ENCODE measurements at regions not wholly inside any gene's neighbourhood (a gene's known extent, or its start where the extent isn't known, plus 50 kb on each side); places are given as distances from the start of the nearest gene placed in this dataset.
"Not testable (repeated sequence)": the region's sequence is repeated elsewhere in the genome, so short reads cannot be mapped to it uniquely, and the experiment has no call there.

DNA sequence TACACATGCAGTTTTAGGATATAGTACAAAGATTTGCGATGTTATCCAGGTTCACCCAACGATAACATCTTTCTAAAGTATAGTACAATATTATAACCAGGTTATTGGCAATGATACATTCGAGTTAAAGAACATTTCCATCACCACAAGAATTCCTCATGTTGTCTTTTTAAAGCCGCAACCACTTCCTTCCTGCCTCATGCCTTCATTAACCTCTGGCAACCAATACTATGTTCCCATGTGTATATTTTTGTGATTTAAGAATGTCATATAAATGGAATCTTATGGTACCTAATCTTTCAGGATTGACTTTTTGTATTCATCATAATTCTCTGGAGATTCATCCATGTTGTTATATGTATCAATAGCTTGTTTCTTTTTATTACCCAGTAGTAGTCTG is 1183.2 kb downstream of the CDH11 start:
- DNase-seq (ENCODE audit: low read depth in 2 of 2) = no peak

DNA sequence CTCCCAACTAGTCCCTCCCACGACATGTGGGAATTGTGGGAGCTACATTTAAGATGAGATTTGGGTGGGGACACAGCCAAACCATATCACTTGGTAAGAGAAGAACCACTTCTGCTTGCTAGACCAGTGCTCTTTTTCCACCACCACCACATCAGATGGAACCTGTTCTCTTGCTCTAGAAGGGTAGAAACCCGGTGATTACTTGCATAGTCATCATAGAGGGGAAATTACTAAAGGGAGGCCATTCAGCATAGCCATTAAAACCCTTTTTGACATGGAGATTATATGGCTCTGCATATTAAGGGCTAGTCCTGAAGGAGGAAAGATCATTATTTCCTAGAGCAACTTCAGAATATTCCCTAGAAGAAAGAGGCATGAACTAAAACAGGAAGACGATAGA is 1188.0 kb downstream of the CDH11 start:
- DNase-seq (ENCODE audit: low read depth in 2 of 2) = no peak

GRCh38 chr16:63928421-63928820 is 1193.4 kb downstream of the CDH11 start:
- no peak for DNase-seq (ENCODE audit: low read depth in 2 of 2)

DNA sequence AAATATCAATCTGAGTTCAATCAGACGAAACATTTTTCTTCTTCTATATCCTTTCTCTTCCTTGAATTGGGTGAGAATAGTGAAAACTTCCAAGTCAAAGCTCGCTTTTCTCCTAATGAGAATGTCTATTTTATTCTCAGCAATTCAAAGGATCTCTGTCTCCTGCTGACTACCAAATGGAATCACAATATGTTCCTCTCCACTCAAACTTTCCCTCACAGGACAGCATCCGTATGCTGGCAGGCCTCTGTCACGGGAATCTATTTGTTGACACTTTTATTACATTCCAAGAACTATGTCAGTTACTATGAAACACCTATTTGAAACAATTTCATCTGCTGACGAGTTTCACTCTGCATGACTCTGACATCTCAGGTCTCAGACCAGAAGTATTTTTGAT is 1196.6 kb downstream of the CDH11 start:
- DNase-seq (ENCODE audit: low read depth in 2 of 2) = no peak

- no peak for DNase-seq (ENCODE audit: low read depth in 2 of 2)
Observed at GRCh38 chr16:63922560-63922959, 1199.3 kb downstream of the CDH11 start.

DNA sequence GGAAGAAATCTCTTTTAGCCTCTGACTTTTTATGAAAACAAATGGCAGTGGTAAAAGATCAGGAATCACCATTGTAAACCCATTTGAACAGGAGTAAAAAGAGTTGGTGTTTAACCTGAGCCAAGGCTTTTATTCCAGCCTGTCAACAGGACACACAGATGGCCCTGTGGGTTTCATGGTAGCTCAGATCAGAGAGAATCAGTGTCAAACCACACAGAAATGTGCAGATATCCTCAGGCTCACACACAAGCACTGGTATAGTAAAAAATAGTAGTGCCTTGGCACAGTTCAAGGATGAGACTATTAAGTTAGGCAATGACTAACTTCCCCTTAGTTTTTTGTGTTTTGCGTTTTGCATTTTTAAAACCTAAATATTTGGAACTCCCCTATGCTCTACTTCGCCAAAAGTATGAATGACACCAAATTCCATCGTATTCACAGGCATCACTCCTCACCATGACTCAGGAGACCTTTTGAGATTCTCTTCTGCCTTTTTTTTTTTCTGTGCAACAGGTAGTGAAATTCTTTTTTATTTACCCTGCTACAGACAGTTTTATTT is 1200.0 kb downstream of the CDH11 start:
- no peak for DNase-seq (ENCODE audit: low read depth in 2 of 2)

GRCh38 chr16:63913290-63913689 is 1208.6 kb downstream of the CDH11 start:
- DNase-seq (ENCODE audit: low read depth in 2 of 2) = no peak

DNA sequence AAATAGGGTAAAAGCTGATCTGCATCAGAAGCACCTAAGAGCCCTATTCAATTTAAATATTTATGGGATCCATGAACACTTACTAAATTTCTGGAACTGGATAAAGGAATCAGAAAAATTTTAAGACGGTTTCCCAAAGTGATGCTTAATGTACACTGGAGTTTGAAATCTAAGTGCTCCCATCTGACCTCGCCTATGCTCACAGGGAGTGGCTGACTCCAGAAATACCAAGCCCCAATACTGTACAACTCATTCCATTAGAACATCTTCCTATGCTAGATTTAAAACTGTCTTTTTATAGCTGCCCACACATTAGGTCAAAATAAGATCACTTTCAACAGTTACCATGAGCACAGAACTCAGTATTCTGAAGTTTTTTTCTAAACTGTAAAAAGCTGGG is 1214.6 kb downstream of the CDH11 start:
- no peak for DNase-seq (ENCODE audit: low read depth in 2 of 2)

DNA sequence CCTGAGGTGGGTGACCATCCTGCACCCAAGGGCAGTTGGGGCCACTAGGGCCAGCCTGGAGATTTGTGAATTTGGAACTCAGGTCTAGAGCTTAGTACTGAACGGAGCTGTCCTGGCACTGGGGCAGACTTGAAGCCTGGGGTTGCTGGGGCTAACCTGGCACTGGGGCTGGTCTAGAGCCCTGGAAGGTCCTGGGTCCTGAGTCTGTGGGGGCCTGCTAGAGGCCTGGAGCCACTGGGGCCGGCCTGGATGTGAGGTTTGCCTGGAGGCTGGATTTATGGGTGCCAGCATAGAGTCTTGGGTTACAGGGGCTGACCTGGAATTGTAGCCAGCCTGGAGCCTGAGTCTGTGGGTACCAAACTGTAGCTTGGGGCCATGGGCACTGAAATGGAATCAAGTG is 1216.9 kb downstream of the CDH11 start:
- DNase-seq (ENCODE audit: low read depth in 2 of 2) = no peak

GRCh38 chr16:63904182-63904581 is 1217.7 kb downstream of the CDH11 start:
- DNase-seq (ENCODE audit: low read depth in 2 of 2) = no peak

GRCh38 chr16:63896383-63897109 is 1225.3 kb downstream of the CDH11 start:
- DNase-seq (ENCODE audit: low read depth in 2 of 2) = no peak

DNA sequence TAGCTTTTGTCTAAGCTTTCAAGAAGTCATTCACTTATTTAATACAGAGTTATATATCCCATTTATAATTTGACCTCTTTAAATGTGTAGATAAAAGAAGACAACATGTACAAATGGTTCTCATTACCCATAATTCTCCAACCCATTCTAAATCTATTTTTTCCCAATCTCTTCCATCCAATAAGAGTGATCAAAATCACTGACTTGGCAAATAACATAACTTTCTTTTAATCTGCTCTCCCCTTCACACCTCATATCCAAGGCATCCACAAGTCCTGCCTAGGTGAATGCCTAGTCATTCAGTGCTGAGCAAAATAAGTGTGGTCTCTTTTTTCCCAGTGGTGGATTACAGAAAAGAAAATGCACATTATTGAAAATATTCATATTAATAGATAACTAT is 1231.1 kb downstream of the CDH11 start:
- DNase-seq (ENCODE audit: low read depth in 2 of 2) = no peak

- DNase-seq (ENCODE audit: low read depth in 2 of 2) = no peak
Observed at GRCh38 chr16:63890081-63890480, 1231.8 kb downstream of the CDH11 start.

- no peak for DNase-seq (ENCODE audit: low read depth in 2 of 2)
Observed at GRCh38 chr16:63883091-63883490, 1238.8 kb downstream of the CDH11 start.

GRCh38 chr16:63882576-63882975 is 1239.3 kb downstream of the CDH11 start:
- no peak for DNase-seq (ENCODE audit: low read depth in 2 of 2)

GRCh38 chr16:63880948-63881347 is 1240.9 kb downstream of the CDH11 start:
- DNase-seq (ENCODE audit: low read depth in 2 of 2) = no peak

DNA sequence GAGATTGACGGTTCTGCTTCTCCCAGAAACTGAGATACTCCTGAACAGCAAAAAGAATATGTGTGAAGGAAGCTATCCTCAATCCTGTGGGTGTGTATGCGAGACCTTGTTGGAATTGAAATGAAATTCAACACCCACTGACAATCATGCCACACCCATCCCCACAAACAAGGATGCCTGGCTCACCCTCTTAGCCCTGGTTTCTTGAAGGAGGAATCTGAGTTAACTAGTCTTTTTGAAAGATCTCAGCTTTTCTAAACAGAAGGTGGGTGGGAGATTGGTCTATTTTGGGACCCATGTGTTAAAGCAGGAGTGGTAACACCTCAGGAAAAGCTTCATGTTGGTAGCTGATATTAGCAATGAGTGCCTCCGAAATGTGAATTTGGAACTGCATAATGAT is 1244.5 kb downstream of the CDH11 start:
- DNase-seq (ENCODE audit: low read depth in 2 of 2) = no peak

DNA sequence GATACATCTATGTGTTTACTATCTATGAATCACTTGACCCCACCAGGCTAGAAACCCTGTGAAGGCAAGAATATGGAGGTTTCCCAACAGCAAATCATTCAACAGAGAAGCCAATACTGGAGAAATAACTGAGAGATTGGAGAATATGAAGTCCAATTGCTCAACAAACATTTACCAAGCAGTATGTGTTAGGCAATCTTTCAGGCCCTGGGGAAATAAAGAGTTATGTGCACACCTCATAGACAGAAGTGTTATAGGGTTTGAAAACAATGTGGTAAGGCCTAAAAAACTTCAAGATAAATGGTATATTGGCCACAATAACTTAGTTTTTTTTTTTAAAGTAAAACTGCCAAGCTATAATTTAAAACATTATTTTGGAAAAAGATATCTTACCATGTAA is 1245.8 kb downstream of the CDH11 start:
- DNase-seq (ENCODE audit: low read depth in 2 of 2) = no peak

DNA sequence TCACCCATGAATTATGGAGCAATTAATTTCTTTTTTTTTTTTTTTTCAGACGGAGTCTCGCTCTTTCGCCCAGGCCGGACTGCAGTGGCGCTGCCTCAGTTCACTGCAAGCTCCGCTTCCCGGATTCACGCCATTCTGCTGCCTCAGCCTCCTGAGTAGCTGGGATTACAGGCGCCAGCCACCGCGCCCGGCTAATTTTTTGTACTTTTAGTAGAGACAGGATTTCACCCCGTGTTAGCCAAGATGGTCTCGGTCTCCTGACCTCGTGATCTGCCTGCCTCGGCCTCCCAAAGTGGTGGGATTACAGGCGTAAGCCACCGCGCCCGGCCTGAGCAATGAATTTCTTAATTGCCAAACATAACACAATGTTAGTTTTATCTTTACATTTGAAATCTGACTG is 1261.2 kb downstream of the CDH11 start:
- DNase-seq (ENCODE audit: low read depth in 2 of 2) = not testable (repeated sequence)

DNA sequence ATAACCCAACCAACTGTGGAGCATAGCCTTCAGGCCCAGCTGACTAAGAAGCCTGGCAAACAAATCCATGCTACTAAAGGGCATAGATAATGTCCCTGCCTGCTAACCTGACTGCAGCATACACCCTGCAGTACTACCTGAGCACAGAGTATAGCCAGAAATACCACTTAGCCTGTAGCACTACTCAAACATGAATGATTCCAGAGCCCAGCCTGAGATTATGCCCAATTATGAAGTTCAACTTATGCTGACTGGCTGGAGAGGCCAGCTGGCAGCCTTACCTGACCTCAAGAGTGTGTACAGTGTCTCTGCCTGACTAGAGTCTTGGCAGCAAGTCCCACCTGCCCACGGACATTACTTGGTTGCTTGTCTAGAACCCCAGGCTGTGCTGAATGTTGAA is 1265.3 kb downstream of the CDH11 start:
- no peak for DNase-seq (ENCODE audit: low read depth in 2 of 2)

- no peak for DNase-seq (ENCODE audit: low read depth in 2 of 2)
Observed at GRCh38 chr16:63850979-63851378, 1270.9 kb downstream of the CDH11 start.

DNA sequence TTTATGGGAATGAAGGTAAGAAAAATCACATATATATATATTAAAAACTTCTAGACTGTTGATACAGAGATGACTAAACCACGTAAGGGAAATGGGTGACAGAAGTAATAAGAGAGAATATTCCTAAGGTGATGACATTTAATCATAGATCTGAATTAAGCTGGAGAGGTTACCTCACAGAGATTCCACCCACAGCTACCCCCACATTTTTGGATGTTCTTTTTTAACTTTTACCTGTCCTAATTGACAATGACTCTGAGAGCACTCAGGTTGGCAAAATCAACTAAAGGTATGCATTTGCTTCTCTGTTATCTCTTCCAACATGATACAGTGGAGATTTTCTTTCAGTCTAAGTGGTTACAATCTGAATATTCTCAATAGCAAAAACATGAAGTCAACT is 1280.6 kb downstream of the CDH11 start:
- no peak for DNase-seq (ENCODE audit: low read depth in 2 of 2)

- DNase-seq (ENCODE audit: low read depth in 2 of 2) = no peak
Observed at GRCh38 chr16:63830061-63830460, 1291.8 kb downstream of the CDH11 start.

- DNase-seq (ENCODE audit: low read depth in 2 of 2) = no peak
Observed at GRCh38 chr16:63822818-63823217, 1299.0 kb downstream of the CDH11 start.

Data from stimulated activated CD4-positive, alpha-beta T cell treated with anti-CD3 and anti-CD28 coated beads, Interleukin-4, amount 100 ng/mL, for 48 hours (primary cell).